ENCODE measurements at regions not wholly inside any gene's neighbourhood (a gene's known extent, or its start where the extent isn't known, plus 50 kb on each side); places are given as distances from the start of the nearest gene placed in this dataset.

- DNase-seq (ENCODE audit: low spot score): no peak
These were observed 223.1 kb upstream of the KIRREL3 start for GRCh38 chr11:127223633-127224032.

DNA sequence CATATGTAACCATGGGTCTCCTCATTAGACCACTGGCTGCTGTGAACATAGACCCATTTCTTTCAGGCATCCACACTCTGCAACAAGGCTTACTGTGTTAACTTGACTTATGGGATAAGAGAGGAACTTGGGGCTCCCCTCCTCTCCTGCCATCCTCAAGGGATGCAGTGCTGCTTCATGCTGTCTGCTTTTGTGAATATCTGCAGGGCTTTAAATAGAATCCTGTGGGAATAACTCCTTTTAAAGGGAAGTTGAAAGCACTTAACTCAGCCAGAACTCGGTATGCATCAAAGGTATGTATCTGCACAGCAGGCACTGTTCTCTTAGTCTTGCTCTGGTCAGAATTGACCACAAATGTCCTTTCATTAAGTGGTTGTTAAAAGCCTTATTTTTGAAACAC lies 222.5 kb upstream of the KIRREL3 start:
- DNase-seq (ENCODE audit: low spot score): no peak

DNA sequence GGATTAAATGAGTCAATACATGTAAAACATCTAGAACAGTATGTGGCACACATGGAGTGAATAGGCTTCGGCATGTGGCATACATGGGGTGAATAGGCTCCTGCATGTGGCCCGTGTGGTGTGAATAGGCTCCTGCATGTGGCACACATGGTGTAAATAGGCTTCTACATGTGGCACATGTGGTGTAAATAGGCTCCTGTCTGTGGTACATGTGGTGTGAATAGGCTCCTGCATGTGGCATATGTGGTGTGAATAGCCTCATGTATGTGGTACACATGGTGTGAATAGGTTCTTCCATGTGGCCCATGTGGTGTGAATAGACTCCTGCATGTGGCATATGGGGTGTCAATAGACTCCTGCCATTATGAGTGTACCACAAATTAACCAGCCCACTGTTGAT lies 219.1 kb upstream of the KIRREL3 start:
- DNase-seq (ENCODE audit: low spot score): no peak

- no peak for DNase-seq (ENCODE audit: low spot score)
These were observed 217.7 kb upstream of the KIRREL3 start for GRCh38 chr11:127218275-127218608.

GRCh38 chr11:127217452-127218274 lies 217.1 kb upstream of the KIRREL3 start:
- DNase-seq (ENCODE audit: low spot score): no peak

GRCh38 chr11:127205688-127206217 lies 205.2 kb upstream of the KIRREL3 start:
- no peak for DNase-seq (ENCODE audit: low spot score)

GRCh38 chr11:127203490-127203889 lies 202.9 kb upstream of the KIRREL3 start:
- DNase-seq (ENCODE audit: low spot score): no peak

GRCh38 chr11:127202105-127202504 lies 201.5 kb upstream of the KIRREL3 start:
- DNase-seq (ENCODE audit: low spot score): no peak

- DNase-seq (ENCODE audit: low spot score): no peak
These were observed 198.8 kb upstream of the KIRREL3 start for GRCh38 chr11:127199306-127199801.

DNA sequence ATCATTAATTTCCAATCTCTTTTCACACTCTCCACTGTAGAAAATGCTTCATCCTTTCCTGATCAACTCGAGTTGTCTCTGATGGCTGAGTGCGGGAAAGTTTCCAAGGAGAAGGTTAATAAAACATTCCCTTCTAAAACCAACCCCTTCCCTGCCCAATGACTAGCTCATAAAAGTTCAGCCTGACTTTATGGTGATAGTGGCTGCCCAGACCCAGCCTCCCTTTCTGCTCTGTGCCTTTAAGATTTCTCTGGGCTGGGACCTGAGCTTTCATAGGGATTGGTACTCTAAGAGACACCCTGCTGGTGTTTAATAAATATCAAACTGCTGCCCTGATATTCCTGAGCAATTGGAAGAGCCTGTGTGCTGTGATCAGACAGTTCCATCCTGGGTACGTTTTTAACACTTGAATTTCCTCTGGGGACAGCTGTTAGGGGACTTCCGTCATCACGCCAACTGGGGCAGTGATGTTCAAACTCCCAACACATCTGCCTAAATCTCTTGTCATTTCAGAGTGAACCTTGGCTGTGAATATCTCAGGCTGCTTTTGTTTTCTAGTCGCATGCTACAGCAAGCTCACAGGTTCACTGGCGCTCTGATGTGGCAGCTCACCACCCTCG lies 195.0 kb upstream of the KIRREL3 start:
- no peak for DNase-seq (ENCODE audit: low spot score)

- no peak for DNase-seq (ENCODE audit: low spot score)
These were observed 194.0 kb upstream of the KIRREL3 start for GRCh38 chr11:127194521-127194920.

DNA sequence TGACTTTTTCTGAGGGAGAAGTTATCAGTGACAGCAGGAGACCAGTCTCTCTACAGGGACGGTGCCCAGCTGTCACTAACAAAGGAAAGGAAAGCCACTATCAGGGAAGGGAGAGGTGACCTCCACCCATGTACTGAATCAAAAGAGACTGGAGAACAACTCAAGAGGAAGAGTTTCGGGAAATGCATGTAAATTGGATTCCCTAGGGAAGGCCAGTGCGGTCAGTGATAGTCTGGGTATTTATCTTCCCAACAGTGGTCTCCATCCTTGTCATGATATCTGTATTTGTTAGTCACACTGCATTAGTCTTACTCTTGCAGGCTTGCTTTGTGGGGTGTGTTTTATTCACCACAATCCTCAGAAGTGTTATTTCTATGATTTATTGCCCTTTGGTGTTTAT lies 193.4 kb upstream of the KIRREL3 start:
- no peak for DNase-seq (ENCODE audit: low spot score)

DNA sequence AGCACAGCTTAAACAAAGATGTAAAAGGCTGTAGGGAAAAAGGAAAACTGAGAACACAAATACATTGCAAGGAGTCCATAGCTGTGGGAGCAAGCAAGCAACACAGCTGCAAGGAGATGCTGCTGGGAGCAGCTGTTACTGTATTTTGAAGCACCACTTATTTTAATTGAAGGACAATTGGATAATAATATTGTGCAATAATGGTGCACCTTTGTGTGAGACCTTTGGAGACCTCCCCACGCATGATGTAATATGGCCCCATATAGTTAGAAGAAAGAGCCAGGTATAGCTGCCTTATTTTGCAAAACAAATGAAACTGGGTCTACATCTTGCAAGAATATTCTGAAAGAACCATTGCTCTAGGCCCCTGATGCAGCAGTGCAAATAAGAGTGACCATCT lies 191.1 kb upstream of the KIRREL3 start:
- DNase-seq (ENCODE audit: low spot score): no peak

DNA sequence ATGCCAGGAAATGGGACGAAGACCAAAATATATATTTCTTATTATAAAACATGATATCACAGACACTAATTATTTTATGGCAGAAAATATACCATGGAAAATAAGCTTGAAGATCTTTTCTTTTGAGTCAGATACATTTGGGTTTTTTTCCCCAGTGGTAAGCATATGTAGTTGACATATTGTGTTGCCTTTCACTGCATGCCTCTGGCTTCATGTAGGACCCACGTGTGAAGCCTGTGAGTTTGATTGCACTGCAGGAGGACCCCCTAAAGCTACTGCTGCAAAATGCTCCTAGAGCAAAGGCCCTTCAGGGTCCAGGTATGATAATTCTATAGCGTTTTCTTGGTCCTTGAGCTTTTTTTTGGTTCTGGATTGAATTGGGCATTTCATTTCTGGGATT lies 190.7 kb upstream of the KIRREL3 start:
- no peak for DNase-seq (ENCODE audit: low spot score)

DNA sequence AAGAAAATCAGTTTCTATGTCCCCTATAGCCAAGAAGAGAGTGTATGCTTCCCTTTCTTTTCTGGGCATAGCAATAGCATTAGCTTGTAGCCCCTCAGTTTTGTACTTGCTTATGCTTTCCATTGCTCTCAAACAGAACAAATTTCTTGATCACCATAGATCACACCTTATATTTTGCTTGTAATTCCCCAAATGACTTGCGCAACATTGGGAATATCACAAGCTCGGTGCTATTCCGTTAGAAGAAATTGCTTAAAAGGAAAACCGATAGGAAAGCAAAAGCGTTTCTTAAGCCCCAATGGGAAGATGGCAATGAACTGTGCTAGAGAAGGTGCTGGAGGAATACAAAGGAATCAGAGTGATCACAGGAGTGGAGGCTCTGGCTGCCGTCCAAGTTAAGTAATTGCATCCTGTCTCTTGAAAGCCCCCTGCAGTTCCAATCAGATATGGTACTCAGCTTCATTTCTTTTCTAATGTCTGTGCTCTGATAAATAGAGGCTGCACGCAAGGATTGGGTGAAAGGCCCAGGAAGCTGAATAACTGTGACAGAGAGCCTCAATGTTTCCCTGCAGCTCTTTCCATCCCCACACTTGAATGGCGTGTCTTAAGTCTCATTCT lies 182.1 kb upstream of the KIRREL3 start:
- DNase-seq (ENCODE audit: low spot score): no peak

- no peak for DNase-seq (ENCODE audit: low spot score)
These were observed 156.7 kb upstream of the KIRREL3 start for GRCh38 chr11:127157225-127157624.

GRCh38 chr11:127149410-127149809 lies 148.8 kb upstream of the KIRREL3 start:
- DNase-seq (ENCODE audit: low spot score): no peak

- DNase-seq (ENCODE audit: low spot score): no peak
These were observed 142.7 kb upstream of the KIRREL3 start for GRCh38 chr11:127143251-127143650.

DNA sequence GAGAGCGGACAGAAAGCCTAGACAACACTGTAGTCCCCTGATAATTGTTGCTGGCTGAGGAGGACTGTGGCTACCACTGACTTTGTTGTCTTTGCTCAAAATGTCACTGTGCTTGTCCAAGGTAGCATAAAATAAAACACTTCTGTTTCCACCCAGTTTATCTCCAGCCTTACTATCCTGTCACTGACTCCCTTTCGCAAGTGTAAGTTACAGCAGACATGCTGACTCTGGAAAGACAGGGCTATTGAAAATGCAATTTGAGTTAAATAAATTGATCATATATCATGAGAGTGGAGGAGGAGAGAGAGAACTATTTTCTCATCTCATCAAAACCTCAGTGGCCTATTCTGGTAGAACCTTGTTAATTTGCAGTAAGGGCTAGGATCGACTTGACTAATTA lies 138.0 kb upstream of the KIRREL3 start:
- DNase-seq (ENCODE audit: low spot score): no peak

DNA sequence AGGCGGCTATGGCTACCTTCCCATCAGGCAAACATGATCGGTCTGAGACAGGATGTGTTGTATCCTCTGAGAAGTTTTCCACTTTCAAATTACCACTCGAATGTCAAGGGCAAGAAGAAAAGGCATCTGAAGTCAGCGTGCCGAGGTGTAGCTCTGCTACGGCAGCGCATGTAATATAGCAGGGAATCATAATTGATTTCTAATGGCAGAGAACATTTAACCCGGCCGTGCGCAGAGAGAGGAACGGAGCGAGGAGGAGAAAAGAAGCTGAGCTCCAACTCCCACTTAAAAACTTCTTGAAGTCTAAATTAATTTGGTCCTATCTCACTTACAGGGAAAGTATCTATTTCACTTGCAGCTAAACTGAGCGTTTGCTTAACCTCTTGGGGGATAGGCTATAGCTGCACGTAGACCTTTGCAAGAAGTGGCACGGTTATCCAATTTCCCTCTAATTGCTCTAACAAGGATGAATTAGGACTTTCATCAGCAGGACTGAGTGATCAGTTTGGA lies 137.3 kb upstream of the KIRREL3 start:
- no peak for DNase-seq (ENCODE audit: low spot score)

DNA sequence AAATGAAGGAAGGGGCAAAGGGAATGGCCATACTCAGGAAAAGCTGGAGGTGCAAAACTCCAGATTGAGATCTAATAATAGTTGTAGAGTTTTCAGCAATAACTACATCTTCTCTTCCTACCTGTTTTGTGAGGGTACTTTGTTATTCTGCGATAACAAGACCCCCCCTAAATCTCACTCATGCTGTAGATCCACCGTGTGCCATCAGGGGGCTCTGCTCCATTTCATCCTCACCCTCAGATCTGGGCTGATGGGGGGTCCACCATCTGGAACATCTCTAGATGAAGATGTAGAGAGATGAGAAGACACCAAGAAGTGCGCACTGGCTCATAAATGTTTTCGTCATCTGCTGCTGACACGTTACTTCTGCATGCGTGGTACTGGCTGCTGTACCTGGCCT lies 135.9 kb upstream of the KIRREL3 start:
- no peak for DNase-seq (ENCODE audit: low spot score)

GRCh38 chr11:127135256-127135655 lies 134.7 kb upstream of the KIRREL3 start:
- no peak for DNase-seq (ENCODE audit: low spot score)

DNA sequence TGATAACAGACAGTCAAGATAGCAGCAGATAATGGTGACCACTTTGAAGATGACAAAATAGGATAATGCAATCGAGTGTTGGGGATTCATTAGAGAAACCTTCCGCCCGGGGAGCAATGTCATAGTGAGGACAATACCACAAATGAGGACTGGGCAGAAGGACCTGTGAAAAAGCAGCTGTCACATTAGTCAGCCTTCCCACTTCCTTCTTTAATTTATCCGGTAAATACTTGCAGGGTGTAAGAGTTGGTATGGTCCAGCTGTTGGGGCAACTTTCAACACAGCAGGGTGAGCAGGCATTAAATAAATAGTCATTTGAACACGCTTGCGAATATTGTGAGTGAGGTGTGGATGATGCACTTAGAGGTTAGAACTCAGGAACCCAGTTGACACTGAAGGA lies 132.5 kb upstream of the KIRREL3 start:
- DNase-seq (ENCODE audit: low spot score): no peak

Measured in RKO (cell line).